ENCODE measurements at regions not wholly inside any gene's neighbourhood (a gene's known extent, or its start where the extent isn't known, plus 50 kb on each side); places are given as distances from the start of the nearest gene placed in this dataset.
"Not testable (repeated sequence)": the region's sequence is repeated elsewhere in the genome, so short reads cannot be mapped to it uniquely, and the experiment has no call there.

GRCh38 chr13:18727138-18727537 lies 454.5 kb downstream of the TUBA3C start:
- TF ChIP-seq EP300, CTCF (IDR thresholded peaks at IDR 0.05): not testable (repeated sequence)
